Motor neuron (in vitro differentiated cells): ENCODE measurements at regions not wholly inside any gene's neighbourhood (a gene's known extent, or its start where the extent isn't known, plus 50 kb on each side); places are given as distances from the start of the nearest gene placed in this dataset.

Source experiments
- ATAC-seq, 8 experiments: fragments of 200-7000 bp; cut with Tn5 transposase; replicated peaks in 6 of 8; 2 replicates each; pipeline ENCODE4 v1.8.0; 2021; ENCODE audit warnings: mild to moderate bottlenecking in 8 of 8, moderate library complexity in 8 of 8
- H3K27ac ChIP-seq, 2 donors: fragments of 250-450 bp; sonication (Bioruptor Pico); 2 replicates each; pipeline ENCODE4 v1.9.0; 2021; ENCODE audit warnings: antibody characterized with exemption in 2 of 2, mild to moderate bottlenecking in 2 of 2, moderate library complexity in 1 of 2
- H3K4me1 ChIP-seq, 2 donors: fragments of 250-450 bp; sonication (Bioruptor Pico); replicated peaks in 1 of 2; 2 replicates each; pipeline ENCODE4 v1.6.1; 2021; ENCODE audit warnings: antibody characterized with exemption in 2 of 2, mild to moderate bottlenecking in 2 of 2, moderate library complexity in 1 of 2
- H3K4me3 ChIP-seq, 5 donors: fragments of 250-450 bp; sonication (Bioruptor Pico); 2 replicates each; pipeline ENCODE4 v1.9.0; 2021; ENCODE audit warnings: antibody characterized with exemption in 5 of 5, mild to moderate bottlenecking in 5 of 5, moderate library complexity in 4 of 5
- WGBS, 10 experiments: fragments of 450-650 bp; shearing (Covaris generic); methylation state at CpG; one replicate each; pipeline ENCODE4 v1.0.0; 2022; 5-methylcytosine and 5-hydroxymethylcytosine counted together
- in situ Hi-C, 9 experiments: fragments of 400-800 bp; cut with MboI; loops; one replicate each; pipeline ENCODE4 v1.15.0; 2021; ENCODE audit warnings: low sequenced_read_pairs in 9 of 9, low pct_unique_long_range_greater_than_20kb in 2 of 9; ENCODE audit not compliant: unreplicated experiment in 9 of 9

DNA sequence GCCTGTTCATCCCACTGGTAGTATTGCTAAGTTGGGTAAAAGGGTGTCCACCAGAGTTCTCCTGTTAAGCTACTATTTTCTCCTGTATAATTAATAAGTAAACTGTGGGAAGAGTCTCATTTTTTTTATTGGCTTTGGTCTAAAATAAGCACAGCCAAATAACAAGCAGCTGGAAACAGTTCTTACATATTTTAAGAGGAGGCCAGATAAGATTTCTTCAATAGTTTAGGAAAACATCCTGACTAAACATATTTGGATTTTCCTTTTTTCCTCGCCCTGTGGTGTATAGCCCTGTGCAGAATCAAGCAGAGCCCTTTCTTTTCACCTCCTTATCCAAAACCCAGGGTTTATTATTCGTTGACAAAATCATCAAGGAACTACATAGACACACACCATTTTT, 122.2 kb upstream of the ZNF608 start:
- no peak overlapping the region for H3K27ac ChIP-seq
- ATAC-seq = no peak
- 48 to 93% (median 63%) methylated on average over 1 to 2 of the region's 2 CpGs; no CpG with 5 or more reads in 3 of the 10 experiments for WGBS, 10 experiments
- H3K4me1 ChIP-seq = peaks cover 48 to 56% of the 10 kb centered on the region in 2 donors
- H3K4me3 ChIP-seq = no peak overlapping the region
- in situ Hi-C loops = no loop called here

DNA sequence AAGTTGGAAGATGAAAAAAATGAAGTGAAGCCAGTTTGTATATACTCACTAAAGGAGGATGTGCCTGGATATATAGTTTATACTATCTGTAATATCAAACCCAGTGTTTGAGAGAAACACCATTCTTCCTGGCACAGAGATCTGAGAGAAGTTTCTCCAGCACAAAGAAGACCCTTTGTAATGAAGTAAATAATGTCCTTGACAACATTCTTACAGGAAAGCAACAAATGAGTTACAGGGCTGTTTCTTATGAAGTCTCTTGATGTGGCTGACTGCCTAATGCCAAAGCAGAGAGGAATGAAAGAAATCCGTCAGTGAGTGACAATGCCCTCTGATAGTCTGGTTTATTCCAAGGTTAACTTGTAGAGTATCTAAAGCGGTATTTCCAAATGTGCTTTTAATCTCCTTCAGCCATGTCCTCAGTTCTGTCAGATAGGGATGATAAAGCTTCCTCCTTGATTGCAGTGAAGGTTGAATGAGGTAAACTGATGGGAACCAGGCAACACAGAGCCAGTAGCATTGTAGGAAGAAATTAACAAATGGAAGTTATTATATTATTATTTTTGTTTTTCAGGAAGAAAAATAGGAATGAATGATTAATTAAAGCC, 123.1 kb upstream of the ZNF608 start:
- Histone ChIP-seq H3K4me1 (peaks cover 48 to 56% of the 10 kb centered on the region in 2 donors), H3K27ac (no peak overlapping the region), H3K4me3 (no peak overlapping the region)
- in situ Hi-C loops = no loop called here
- 50 to 100% (median 82%) methylated on average over 1 to 2 of the region's 2 CpGs; no CpG with 5 or more reads in 3 of the 10 experiments for WGBS, 10 experiments
- ATAC-seq = peak in 1 of 8 experiments; percentile 12

GRCh38 chr5:124870070-124870469, 123.6 kb upstream of the ZNF608 start:
- in situ Hi-C loops = no loop called here
- no peak overlapping the region for H3K27ac ChIP-seq
- H3K4me3 ChIP-seq = no peak overlapping the region
- no peak for ATAC-seq
- peaks cover 48 to 57% of the 10 kb centered on the region in 2 donors for H3K4me1 ChIP-seq
- WGBS, 10 experiments = 0 to 93% (median 66%) methylated on average over 1 to 2 of the region's 2 CpGs

- 40 to 94% (median 67%) methylated on average over 1 to 2 of the region's 2 CpGs; no CpG with 5 or more reads in 1 of the 10 experiments for WGBS, 10 experiments
- in situ Hi-C loops = no loop called here
- Histone ChIP-seq H3K4me1 (peaks cover 56 to 61% of the 10 kb centered on the region in 2 donors), H3K27ac (no peak overlapping the region), H3K4me3 (no peak overlapping the region)
- peak; percentile 55 to 99 (median 74) for ATAC-seq
Observed at GRCh38 chr5:124871303-124871702, 124.9 kb upstream of the ZNF608 start.

DNA sequence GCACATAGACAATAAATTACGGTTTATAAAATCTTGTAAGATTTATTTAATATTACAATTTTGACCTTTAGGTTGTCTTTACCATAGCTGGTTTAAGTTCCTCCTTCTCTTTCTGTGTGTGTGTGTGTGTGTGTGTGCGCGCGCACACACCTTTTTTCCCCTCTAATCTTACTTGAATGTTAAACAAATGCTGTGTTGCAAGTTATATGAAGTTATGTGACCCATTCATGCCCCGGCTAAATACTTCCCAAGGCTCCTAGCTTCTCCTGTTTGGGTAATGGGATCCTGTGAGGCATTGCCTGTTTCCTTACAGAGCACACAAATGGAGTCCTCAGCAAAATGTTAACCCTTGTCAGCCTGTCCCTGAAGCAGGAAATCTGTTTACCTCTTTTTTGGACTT, 125.6 kb upstream of the ZNF608 start:
- Histone ChIP-seq H3K27ac (no peak overlapping the region), H3K4me1 (peaks cover 49 to 54% of the 10 kb centered on the region in 2 donors), H3K4me3 (no peak overlapping the region)
- WGBS, 10 experiments = 40 to 98% (median 84%) methylated on average over 1 to 5 of the region's 5 CpGs; no CpG with 5 or more reads in 4 of the 10 experiments
- in situ Hi-C loops = no loop called here
- no peak for ATAC-seq

GRCh38 chr5:124872615-124873014, 126.2 kb upstream of the ZNF608 start:
- WGBS, 10 experiments = 17 to 92% (median 83%) methylated on average over 1 to 2 of the region's 2 CpGs; no CpG with 5 or more reads in 4 of the 10 experiments
- no peak overlapping the region for H3K4me3 ChIP-seq
- H3K27ac ChIP-seq = no peak overlapping the region
- peaks cover 45 to 49% of the 10 kb centered on the region in 2 donors for H3K4me1 ChIP-seq
- in situ Hi-C loops = no loop called here
- ATAC-seq = no peak

GRCh38 chr5:124873188-124873587, 126.7 kb upstream of the ZNF608 start:
- Histone ChIP-seq H3K4me3 (no peak overlapping the region), H3K27ac (no peak overlapping the region), H3K4me1 (peaks cover 45 to 46% of the 10 kb centered on the region in 2 donors)
- in situ Hi-C loops = no loop called here
- ATAC-seq = no peak

DNA sequence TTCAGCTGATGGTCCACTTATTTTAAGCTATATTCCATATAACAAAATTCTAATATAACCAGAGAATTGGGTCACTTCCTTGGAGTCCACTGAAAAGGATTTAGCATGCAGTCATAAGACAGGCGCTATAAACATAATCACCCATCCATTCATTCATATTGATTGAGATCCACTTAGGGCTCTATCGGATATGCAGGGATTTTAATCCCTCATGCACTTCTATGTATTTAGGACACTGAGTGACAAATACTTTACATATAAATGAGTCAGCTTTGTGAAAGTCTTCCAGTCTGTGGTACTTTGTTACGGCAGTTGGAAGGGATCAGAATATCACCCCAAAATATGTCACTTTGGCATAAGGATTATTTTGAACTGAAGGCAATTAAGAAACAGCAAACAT, 127.3 kb upstream of the ZNF608 start:
- Histone ChIP-seq H3K4me3 (no peak overlapping the region), H3K4me1 (peaks cover 45 to 46% of the 10 kb centered on the region in 2 donors), H3K27ac (no peak overlapping the region)
- WGBS, 10 experiments = 75 to 100% (median 93%) methylated on average over 1 to 3 of the region's 3 CpGs; no CpG with 5 or more reads in 1 of the 10 experiments
- peak in 1 of 8 experiments; percentile 54 for ATAC-seq
- in situ Hi-C loops = no loop called here

GRCh38 chr5:124876566-124876965, 130.1 kb upstream of the ZNF608 start:
- H3K4me1 ChIP-seq = peaks cover 22 to 25% of the 10 kb centered on the region in 2 donors
- ATAC-seq = no peak
- no peak overlapping the region for H3K4me3 ChIP-seq
- in situ Hi-C loops = no loop called here
- 100% methylated on average over 1 of the region's 1 CpG; no CpG with 5 or more reads in 3 of the 10 experiments for WGBS, 10 experiments
- H3K27ac ChIP-seq = no peak overlapping the region

GRCh38 chr5:124876983-124877382, 130.5 kb upstream of the ZNF608 start:
- Histone ChIP-seq H3K4me1 (peaks cover 18 to 21% of the 10 kb centered on the region in 2 donors), H3K27ac (no peak overlapping the region), H3K4me3 (no peak overlapping the region)
- in situ Hi-C loops = no loop called here
- ATAC-seq = no peak
- WGBS, 10 experiments = 94 to 100% (median 100%) methylated on average over 1 to 2 of the region's 2 CpGs; no CpG with 5 or more reads in 2 of the 10 experiments

DNA sequence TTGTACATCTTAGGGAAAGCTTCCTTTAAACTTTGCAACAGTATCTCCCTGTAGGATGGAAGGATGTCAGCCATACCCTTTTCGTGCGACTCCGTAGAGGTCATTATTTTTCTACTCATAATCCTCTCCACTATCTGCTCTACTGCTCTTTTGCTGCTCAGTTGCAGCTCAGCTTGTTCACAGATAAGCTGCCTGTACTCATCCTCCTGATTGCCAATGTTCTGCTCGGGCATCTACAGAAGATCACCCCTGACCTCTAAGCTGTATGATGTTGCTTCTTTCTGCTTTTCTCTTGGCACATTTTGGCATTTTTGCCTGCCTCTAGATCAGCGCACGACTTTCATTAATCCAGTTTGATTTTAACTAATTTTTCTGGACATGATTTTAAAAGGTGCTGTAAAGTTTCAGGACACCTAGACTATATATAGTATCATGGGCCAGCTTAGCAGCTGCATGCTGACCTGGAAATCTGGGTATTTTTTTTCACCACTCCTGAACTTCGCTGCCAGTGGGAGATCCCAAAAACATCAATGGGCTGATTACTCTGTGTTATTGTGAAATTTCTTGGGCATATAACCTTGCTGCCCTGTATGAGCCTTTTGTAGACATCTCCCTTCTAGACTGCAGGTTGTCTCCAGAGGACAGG, 131.2 kb upstream of the ZNF608 start:
- peaks cover 12 to 15% of the 10 kb centered on the region in 2 donors for H3K4me1 ChIP-seq
- in situ Hi-C loops = no loop called here
- no peak for ATAC-seq
- H3K27ac ChIP-seq = no peak overlapping the region
- WGBS, 10 experiments = 67 to 98% (median 92%) methylated on average over 2 to 7 of the region's 7 CpGs; no CpG with 5 or more reads in 1 of the 10 experiments
- no peak overlapping the region for H3K4me3 ChIP-seq

- no peak overlapping the region for H3K27ac ChIP-seq
- in situ Hi-C loops = no loop called here
- H3K4me1 ChIP-seq = peaks cover 10 to 15% of the 10 kb centered on the region in 2 donors
- 79 to 100% (median 92%) methylated on average over 2 to 5 of the region's 5 CpGs for WGBS, 10 experiments
- no peak overlapping the region for H3K4me3 ChIP-seq
- no peak for ATAC-seq
Observed at GRCh38 chr5:124878583-124879342, 132.3 kb upstream of the ZNF608 start.
